GM12891 (cell line): ENCODE measurements at regions not wholly inside any gene's neighbourhood (a gene's known extent, or its start where the extent isn't known, plus 50 kb on each side); places are given as distances from the start of the nearest gene placed in this dataset.

ENCODE experiments used
- POLR2A ChIP-seq: IDR thresholded peaks from 2 replicates; pipeline ENCODE4 v1.6.1; 2011; ENCODE audit warnings: low read depth, low read length, control low read depth
- TAF1 ChIP-seq: IDR thresholded peaks from 2 replicates; pipeline ENCODE4 v1.6.1; 2011; ENCODE audit warnings: low read depth, low read length, control low read depth

GRCh38 chr2:195570329-195570728, 86.7 kb upstream of the SLC39A10 start:
- TF ChIP-seq POLR2A (no peak), TAF1 (no peak)
